Common myeloid progenitor, CD34-positive (primary cell): ENCODE measurements at regions not wholly inside any gene's neighbourhood (a gene's known extent, or its start where the extent isn't known, plus 50 kb on each side); places are given as distances from the start of the nearest gene placed in this dataset.

Source experiments
- CTCF ChIA-PET: fragments of 350-600 bp; sonication (Branson Sonifier 250); formaldehyde crosslinking; loops from one replicate; lab custom pipeline; 2021; ENCODE audit warnings: antibody characterized with exemption; lab: Charles Lee
- POLR2A ChIA-PET: fragments of 350-600 bp; sonication (Branson Sonifier 250); formaldehyde crosslinking; loops from one replicate; lab custom pipeline; 2021; ENCODE audit warnings: antibody characterized with exemption; lab: Charles Lee
- DNase-seq, 3 donors: peaks; one replicate each; pipeline versions ENCODE4 v3.0.0 to v3.0.0-alpha.2; 2013
- H3K27ac ChIP-seq, 2 experiments: 1 replicate in 1 of 2; 2 replicates in 1 of 2; pipeline ENCODE4 v1.7.0; 2013; ENCODE audit warnings: inconsistent platforms in 2 of 2, low read length in 2 of 2, mild to moderate bottlenecking in 2 of 2, low read depth in 1 of 2, moderate library complexity in 1 of 2; ENCODE audit not compliant: severe bottlenecking in 2 of 2, insufficient read depth in 1 of 2, poor library complexity in 1 of 2
- H3K27me3 ChIP-seq, 5 experiments: replicated peaks in 2 of 5; 1 replicate in 3 of 5; 2 replicates in 2 of 5; pipeline versions ENCODE4 v1.6.1 to v1.7.0; 2013; ENCODE audit warnings: low read length in 4 of 5, mild to moderate bottlenecking in 2 of 5, moderate library complexity in 2 of 5, inconsistent platforms in 1 of 5; ENCODE audit not compliant: insufficient read depth in 5 of 5, control insufficient read depth in 4 of 5
- H3K36me3 ChIP-seq, 4 experiments: 1 replicate in 2 of 4; 2 replicates in 2 of 4; pipeline versions ENCODE4 v1.6.1 to v1.7.0; 2013; ENCODE audit warnings: low read length in 3 of 4, control low read depth in 1 of 4, mild to moderate bottlenecking in 1 of 4; ENCODE audit not compliant: control insufficient read depth in 4 of 4, insufficient read depth in 4 of 4
- H3K4me1 ChIP-seq, 4 experiments: 1 replicate in 3 of 4; 2 replicates in 1 of 4; pipeline versions ENCODE4 v1.6.1 to v1.7.1; 2013; ENCODE audit warnings: low read length in 3 of 4, mild to moderate bottlenecking in 3 of 4, control low read depth in 1 of 4, inconsistent platforms in 1 of 4, moderate library complexity in 1 of 4; ENCODE audit not compliant: control insufficient read depth in 4 of 4, insufficient read depth in 4 of 4; ENCODE audit errors: control extremely low read depth in 1 of 4
- H3K4me3 ChIP-seq, 7 experiments: 1 replicate in 4 of 7; 2 replicates in 3 of 7; pipeline versions ENCODE4 v1.5.1 to v1.7.0; 2013; ENCODE audit warnings: mild to moderate bottlenecking in 7 of 7, low read length in 6 of 7, moderate library complexity in 6 of 7, inconsistent platforms in 2 of 7, low read depth in 2 of 7, control low read depth in 1 of 7; ENCODE audit not compliant: insufficient read depth in 4 of 7, control insufficient read depth in 1 of 7; ENCODE audit errors: extremely low read depth in 1 of 7
- H3K9me3 ChIP-seq, 5 experiments: 1 replicate in 4 of 5; 2 replicates in 1 of 5; pipeline versions ENCODE4 v1.6.1 to v1.7.1; 2013; ENCODE audit warnings: low read length in 4 of 5, mild to moderate bottlenecking in 2 of 5, inconsistent platforms in 1 of 5, low read depth in 1 of 5, moderate library complexity in 1 of 5; ENCODE audit not compliant: control insufficient read depth in 4 of 5, insufficient read depth in 2 of 5; ENCODE audit errors: control extremely low read depth in 1 of 5
- WGBS: methylation state at CpG from one replicate; pipeline ENCODE4 v1.1.5; 2013; ENCODE audit not compliant: insufficient coverage; 5-methylcytosine and 5-hydroxymethylcytosine counted together

- 98% methylated on average over 8 of the region's 8 CpGs for WGBS
- H3K4me3 ChIP-seq: no peak overlapping the region
- POLR2A ChIA-PET: no interaction called here
- H3K36me3 ChIP-seq: no peaks in the 10 kb centered on the region
- H3K9me3 ChIP-seq: no peaks in the 10 kb centered on the region
- H3K4me1 ChIP-seq: peaks cover 0 to 6% (median 2%) of the 10 kb centered on the region in 4 experiments
- H3K27ac ChIP-seq: no peak overlapping the region
- peak in 1 of 3 donors; percentile 73 for DNase-seq
- no peaks in the 10 kb centered on the region for H3K27me3 ChIP-seq
- CTCF ChIA-PET: no interaction called here
Observed at GRCh38 chr4:38606587-38606905, 57.5 kb upstream of the KLF3 start.

- WGBS: 25% methylated on average over 2 of the region's 3 CpGs
- CTCF ChIA-PET: interaction anchor here (2.2 kb wide), 1 partner anchor 12 kb away, joined by 5 read pairs; no protein-coding TSS in a partner anchor
- Histone ChIP-seq H3K27ac (no peak overlapping the region), H3K36me3 (no peaks in the 10 kb centered on the region), H3K4me3 (no peak overlapping the region), H3K9me3 (no peaks in the 10 kb centered on the region), H3K4me1 (peaks cover 0 to 17% (median 4%) of the 10 kb centered on the region in 4 experiments), H3K27me3 (no peaks in the 10 kb centered on the region)
- POLR2A ChIA-PET: no interaction called here
- DNase-seq: no peak
Observed at GRCh38 chr4:38609614-38610013, 54.4 kb upstream of the KLF3 start.

- ChIA-PET CTCF (interaction anchor here (2.2 kb wide), 1 partner anchor 11 kb away, joined by 5 read pairs; no protein-coding TSS in a partner anchor), POLR2A (no interaction called here)
- DNase-seq: no peak
- Histone ChIP-seq H3K4me1 (peaks cover 0 to 19% (median 5%) of the 10 kb centered on the region in 4 experiments), H3K4me3 (no peak overlapping the region), H3K27me3 (no peaks in the 10 kb centered on the region), H3K27ac (no peak overlapping the region), H3K36me3 (no peaks in the 10 kb centered on the region), H3K9me3 (no peaks in the 10 kb centered on the region)
- 100% methylated on average over 1 of the region's 5 CpGs for WGBS
Observed at GRCh38 chr4:38610521-38610920, 53.5 kb upstream of the KLF3 start.

DNA sequence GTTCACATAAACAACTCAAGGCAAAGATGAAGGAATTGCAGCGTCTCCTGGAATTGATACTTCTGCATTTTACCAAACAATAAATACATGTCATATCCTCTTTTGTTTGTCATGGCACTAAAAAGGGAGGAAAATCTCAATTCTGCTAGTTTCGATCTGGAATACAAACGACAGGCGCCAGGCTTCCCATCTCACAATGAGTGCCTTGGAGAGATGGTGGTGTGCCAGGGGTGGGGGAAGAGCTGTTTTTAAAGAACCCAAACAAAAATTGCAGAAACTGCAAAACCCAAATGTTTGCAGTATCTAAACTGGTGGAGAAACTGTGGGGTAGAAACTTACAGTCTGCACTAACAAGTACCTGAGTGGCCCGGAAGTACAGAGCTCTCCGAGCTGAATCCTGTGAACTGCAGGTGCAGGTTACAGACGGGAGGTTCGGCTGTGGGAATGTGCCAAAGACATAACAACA lies 53.0 kb upstream of the KLF3 start:
- no peak overlapping the region for H3K27ac ChIP-seq
- no peaks in the 10 kb centered on the region for H3K27me3 ChIP-seq
- H3K4me3 ChIP-seq: no peak overlapping the region
- peaks cover 2 to 22% (median 7%) of the 10 kb centered on the region in 4 experiments for H3K4me1 ChIP-seq
- 90% methylated on average over 2 of the region's 8 CpGs for WGBS
- H3K9me3 ChIP-seq: no peaks in the 10 kb centered on the region
- CTCF ChIA-PET: interaction anchor here (2.2 kb wide), 1 partner anchor 10 kb away, joined by 5 read pairs; no protein-coding TSS in a partner anchor
- DNase-seq: no peak
- H3K36me3 ChIP-seq: no peaks in the 10 kb centered on the region
- POLR2A ChIA-PET: no interaction called here

DNA sequence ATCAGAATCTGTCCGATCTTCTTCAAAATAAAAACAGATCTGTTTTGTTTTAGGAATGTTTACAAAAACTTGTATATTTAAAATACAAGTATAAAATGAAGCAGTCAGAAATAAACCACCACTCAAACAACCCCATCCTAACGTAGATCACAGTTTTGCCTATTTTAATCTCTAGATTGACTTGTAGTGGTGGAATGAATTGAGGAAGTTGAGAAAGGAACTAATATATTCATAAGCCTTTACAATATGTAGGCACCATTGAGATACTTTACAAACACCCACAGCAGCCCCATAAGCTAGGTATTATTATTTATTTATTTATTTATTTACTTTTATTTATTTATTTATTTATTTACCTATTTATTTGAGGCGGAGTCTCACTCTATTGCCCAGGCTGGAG lies 52.3 kb upstream of the KLF3 start:
- H3K36me3 ChIP-seq: no peaks in the 10 kb centered on the region
- no CpG with 5 or more reads among the region's 3 CpGs for WGBS
- H3K27me3 ChIP-seq: no peaks in the 10 kb centered on the region
- no peak overlapping the region for H3K4me3 ChIP-seq
- no peak overlapping the region for H3K27ac ChIP-seq
- no peaks in the 10 kb centered on the region for H3K9me3 ChIP-seq
- CTCF ChIA-PET: no interaction called here
- DNase-seq: peak in 2 of 3 donors; percentile 53 to 64
- H3K4me1 ChIP-seq: peaks cover 3 to 27% (median 7%) of the 10 kb centered on the region in 4 experiments
- POLR2A ChIA-PET: interaction anchor here (0.6 kb wide), 1 partner anchor 35 kb away, joined by 3 read pairs; no protein-coding TSS in a partner anchor

DNA sequence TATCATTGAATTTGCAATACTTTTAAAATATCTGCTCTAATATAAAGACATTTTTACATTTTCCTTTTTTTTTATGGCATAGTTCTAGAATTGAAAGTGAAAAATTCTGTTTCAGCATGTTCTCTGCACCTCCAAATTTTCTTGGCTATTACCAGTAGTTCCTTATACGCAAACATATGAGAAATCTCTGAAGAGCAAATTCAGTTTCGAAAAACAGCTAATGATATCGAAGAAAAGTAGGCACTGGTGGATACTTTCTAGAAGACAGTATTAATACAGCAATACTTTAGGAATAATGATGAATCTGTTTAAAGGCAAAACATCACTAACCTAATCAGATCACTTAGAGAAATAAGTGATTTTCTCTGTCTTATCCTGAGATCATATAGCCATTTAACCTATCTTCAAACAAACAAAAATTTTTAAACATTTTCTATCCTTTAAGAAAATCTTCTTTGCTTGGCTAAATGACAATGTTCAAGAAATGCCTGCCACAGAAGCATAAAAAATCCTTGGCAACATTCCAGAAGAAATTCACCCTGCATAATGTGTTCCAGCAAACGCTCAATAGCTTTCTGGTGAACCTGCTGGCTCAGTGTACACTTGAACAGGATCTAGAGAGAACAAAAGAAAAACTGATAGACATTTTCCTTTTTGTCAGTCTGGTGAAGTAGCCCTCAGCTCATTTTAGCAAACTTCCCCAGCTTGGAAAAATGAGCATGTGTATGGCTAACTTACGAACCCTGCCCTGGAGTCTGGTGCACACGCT lies 51.2 kb upstream of the KLF3 start:
- Histone ChIP-seq H3K27me3 (no peaks in the 10 kb centered on the region), H3K4me1 (peaks cover 3 to 27% (median 7%) of the 10 kb centered on the region in 4 experiments), H3K27ac (no peak overlapping the region), H3K4me3 (no peak overlapping the region), H3K9me3 (no peaks in the 10 kb centered on the region), H3K36me3 (no peaks in the 10 kb centered on the region)
- CTCF ChIA-PET: interaction anchor here (1.0 to 1.4 kb wide), 2 partner anchors 10 to 15 kb away, joined by 3 to 4 read pairs; no protein-coding TSS in a partner anchor
- POLR2A ChIA-PET: no interaction called here
- peak in 2 of 3 donors; percentile 42 to 46 for DNase-seq
- 83% methylated on average over 3 of the region's 6 CpGs for WGBS
